ENCODE measurements at regions not wholly inside any gene's neighbourhood (a gene's known extent, or its start where the extent isn't known, plus 50 kb on each side); places are given as distances from the start of the nearest gene placed in this dataset.

GRCh38 chr22:22421392-22421791 lies 87.2 kb downstream of the ZNF280B start:
- DNase-seq, result no peak

- no peak for DNase-seq
These were observed 85.9 kb downstream of the ZNF280B start for GRCh38 chr22:22422629-22423112.

DNA sequence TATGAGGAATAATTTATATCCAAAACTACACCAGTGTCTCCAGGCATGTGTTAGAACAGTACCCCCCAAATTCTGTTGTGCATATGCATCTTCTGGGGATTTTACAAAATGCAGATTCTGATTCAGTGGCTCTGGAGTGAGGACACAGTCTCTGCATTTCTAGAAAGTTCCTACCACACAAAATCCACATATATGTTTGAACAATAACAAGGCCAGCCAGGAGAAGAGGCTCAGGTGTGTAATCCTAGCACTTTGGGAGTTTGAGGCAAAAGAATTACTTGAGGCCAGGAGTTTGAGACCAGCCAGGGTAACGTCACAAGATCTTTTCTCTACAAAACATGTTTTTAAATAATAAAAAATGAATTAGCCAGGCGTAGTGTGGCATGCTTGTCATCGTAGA lies 84.9 kb downstream of the ZNF280B start:
- DNase-seq, result no peak

GRCh38 chr22:22424210-22424800 lies 84.2 kb downstream of the ZNF280B start:
- DNase-seq, result no peak

- no peak for DNase-seq
These were observed 83.6 kb downstream of the ZNF280B start for GRCh38 chr22:22424956-22425355.

- no peak for DNase-seq
These were observed 83.2 kb downstream of the ZNF280B start for GRCh38 chr22:22425356-22425755.

GRCh38 chr22:22425783-22426624 lies 82.5 kb downstream of the ZNF280B start:
- DNase-seq, result no peak

DNA sequence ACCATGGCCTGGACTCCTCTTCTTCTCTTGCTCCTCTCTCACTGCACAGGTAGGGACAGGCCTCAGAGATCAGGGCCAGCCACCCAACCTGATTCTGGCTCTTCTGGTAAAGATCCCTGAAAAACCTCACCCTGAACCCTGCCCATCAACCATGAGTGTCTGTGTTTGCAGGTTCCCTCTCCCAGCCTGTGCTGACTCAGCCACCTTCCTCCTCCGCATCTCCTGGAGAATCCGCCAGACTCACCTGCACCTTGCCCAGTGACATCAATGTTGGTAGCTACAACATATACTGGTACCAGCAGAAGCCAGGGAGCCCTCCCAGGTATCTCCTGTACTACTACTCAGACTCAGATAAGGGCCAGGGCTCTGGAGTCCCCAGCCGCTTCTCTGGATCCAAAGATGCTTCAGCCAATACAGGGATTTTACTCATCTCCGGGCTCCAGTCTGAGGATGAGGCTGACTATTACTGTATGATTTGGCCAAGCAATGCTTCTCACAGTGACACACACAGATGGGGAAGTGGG lies 80.9 kb downstream of the ZNF280B start:
- DNase-seq, result no peak

GRCh38 chr22:22428222-22429098 lies 80.1 kb downstream of the ZNF280B start:
- no peak for DNase-seq

GRCh38 chr22:22429369-22430108 lies 79.0 kb downstream of the ZNF280B start:
- no peak for DNase-seq

- no peak for DNase-seq
These were observed 78.3 kb downstream of the ZNF280B start for GRCh38 chr22:22430111-22430820.

GRCh38 chr22:22431271-22432220 lies 77.0 kb downstream of the ZNF280B start:
- no peak for DNase-seq

GRCh38 chr22:22432479-22432878 lies 76.1 kb downstream of the ZNF280B start:
- DNase-seq, result no peak

- no peak for DNase-seq
These were observed 75.6 kb downstream of the ZNF280B start for GRCh38 chr22:22432937-22433336.

DNA sequence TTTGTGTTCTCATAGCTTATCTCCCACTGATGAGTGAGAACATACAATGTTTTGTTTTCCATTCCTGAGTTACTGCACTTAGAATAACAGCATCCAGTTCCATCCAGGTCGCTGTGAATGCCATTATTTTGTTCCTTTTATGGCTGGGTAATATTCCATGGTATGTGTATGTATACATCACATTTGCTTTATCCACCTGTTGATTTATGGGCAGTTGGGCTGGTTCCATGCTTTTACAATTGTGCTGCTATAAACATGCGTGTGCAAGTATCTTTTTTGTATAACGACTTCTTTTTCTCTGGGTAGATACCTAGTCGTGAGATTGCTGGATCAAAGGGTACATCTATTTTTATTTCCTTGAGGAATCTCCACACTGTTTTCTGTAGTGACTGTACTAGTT lies 74.8 kb downstream of the ZNF280B start:
- no peak for DNase-seq

All from NCI-H446 treated with DMSO at 0.1 percent for 48 hours (cell line).